GM10248 (cell line): ENCODE measurements at regions not wholly inside any gene's neighbourhood (a gene's known extent, or its start where the extent isn't known, plus 50 kb on each side); places are given as distances from the start of the nearest gene placed in this dataset.
A peak's percentile ranks its signal among the peaks of the same experiment; 100 is the strongest.

ENCODE experiments used
- CTCF ChIA-PET: fragments of 300-600 bp; sonication (Branson Sonifier 250); formaldehyde crosslinking; extraction: SDS; loops from one replicate; lab custom pipeline; 2021; ENCODE audit warnings: antibody characterized with exemption; lab: Yijun Ruan, JAX
- POLR2A ChIA-PET: fragments of 350-650 bp; sonication (Branson Sonifier 250); formaldehyde crosslinking; extraction: SDS; loops from one replicate; lab custom pipeline; 2020; ENCODE audit warnings: antibody characterized with exemption; lab: Yijun Ruan, JAX
- DNase-seq: peaks from one replicate; pipeline ENCODE4 v3.0.0; 2012; ENCODE audit errors: extremely low spot score
- CTCF ChIP-seq: IDR thresholded peaks from 2 replicates; pipeline ENCODE4 v1.5.1; 2012; ENCODE audit warnings: mild to moderate bottlenecking, low read depth; ENCODE audit errors: extremely low read depth, missing control alignments, control extremely low read depth

- peak; percentile 88 for DNase-seq
- ChIA-PET CTCF (interaction anchor here (0.8 kb wide), 1 partner anchor 8 kb away, joined by 4 read pairs; no protein-coding TSS in a partner anchor), POLR2A (no interaction called here)
- no peak for TF ChIP-seq CTCF
These were observed 104.0 kb downstream of the FAM53A start for GRCh38 chr4:1579901-1580691.

DNA sequence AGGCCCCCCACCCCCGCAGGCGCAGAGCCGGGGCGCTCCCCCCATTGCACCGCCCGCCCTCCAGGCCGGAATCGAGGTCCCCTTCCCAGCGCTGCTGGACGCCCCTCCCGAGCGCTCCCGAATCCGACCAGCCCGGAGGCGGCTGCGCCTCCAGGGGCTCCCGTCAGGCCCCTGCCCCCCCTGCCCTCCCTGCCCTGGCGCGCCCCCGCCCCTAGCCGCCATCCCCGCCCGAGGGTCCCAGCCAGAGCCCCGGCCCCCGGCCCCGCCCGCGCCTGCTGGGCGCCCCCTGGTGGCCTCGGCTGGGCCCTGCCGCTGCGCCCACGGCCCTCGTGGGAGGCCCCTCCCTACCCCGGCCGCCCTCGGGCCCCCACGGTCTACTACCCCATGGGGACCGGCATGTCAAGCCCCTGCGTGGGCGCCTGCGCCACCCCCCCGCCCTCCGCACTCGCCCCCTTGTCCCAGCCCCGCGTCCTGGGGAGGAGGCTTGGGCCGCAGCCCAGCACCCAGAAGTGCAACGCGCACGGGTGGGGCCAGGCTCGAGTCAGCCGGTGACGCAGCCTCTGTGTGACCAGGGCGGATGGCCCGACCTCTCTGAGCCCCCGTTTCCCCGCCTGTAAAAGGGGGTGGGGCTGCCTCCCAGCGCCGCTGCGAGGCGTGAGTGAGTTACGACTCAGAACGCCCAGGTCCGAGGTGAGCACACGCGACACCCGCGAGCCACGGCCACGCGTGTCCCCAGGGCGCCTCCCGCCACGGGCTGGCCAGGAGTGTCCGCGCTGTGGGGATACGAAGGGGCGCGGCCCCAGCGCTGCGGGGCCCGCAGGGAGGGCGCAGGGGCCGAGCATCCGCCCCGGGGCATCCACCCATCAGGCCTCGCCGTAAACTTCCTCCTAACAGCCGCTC lies 104.9 kb downstream of the FAM53A start:
- ChIA-PET CTCF (interaction anchor here (0.8 kb wide), 1 partner anchor 9 kb away, joined by 4 read pairs; no protein-coding TSS in a partner anchor), POLR2A (no interaction called here)
- DNase-seq: peak; percentile 78
- peak; percentile 65 for TF ChIP-seq CTCF

- ChIA-PET POLR2A (no interaction called here), CTCF (no interaction called here)
- TF ChIP-seq CTCF: no peak
- DNase-seq: no peak
These were observed 105.8 kb downstream of the FAM53A start for GRCh38 chr4:1578251-1578773.

DNA sequence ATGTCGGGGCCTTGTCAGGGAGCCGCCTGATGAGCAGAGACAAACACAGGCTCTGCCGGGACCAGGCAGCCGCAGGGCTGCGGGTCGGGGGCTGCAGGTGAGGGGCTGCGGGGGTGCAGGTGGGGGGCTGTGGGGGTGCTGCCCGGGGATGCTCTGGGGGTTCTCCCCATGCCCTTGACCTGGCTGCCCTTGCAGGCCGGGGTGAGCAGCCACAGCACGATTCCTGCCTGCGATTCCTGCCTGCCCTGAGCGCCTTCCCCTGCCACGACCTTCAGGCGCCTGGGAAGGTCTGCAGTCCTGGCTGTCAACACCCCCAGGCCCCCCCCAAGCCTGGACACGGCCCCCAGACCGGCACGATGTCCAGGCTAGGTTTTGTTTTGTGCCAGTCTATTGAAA lies 106.3 kb downstream of the FAM53A start:
- ChIA-PET CTCF (no interaction called here), POLR2A (no interaction called here)
- TF ChIP-seq CTCF: no peak
- no peak for DNase-seq

DNA sequence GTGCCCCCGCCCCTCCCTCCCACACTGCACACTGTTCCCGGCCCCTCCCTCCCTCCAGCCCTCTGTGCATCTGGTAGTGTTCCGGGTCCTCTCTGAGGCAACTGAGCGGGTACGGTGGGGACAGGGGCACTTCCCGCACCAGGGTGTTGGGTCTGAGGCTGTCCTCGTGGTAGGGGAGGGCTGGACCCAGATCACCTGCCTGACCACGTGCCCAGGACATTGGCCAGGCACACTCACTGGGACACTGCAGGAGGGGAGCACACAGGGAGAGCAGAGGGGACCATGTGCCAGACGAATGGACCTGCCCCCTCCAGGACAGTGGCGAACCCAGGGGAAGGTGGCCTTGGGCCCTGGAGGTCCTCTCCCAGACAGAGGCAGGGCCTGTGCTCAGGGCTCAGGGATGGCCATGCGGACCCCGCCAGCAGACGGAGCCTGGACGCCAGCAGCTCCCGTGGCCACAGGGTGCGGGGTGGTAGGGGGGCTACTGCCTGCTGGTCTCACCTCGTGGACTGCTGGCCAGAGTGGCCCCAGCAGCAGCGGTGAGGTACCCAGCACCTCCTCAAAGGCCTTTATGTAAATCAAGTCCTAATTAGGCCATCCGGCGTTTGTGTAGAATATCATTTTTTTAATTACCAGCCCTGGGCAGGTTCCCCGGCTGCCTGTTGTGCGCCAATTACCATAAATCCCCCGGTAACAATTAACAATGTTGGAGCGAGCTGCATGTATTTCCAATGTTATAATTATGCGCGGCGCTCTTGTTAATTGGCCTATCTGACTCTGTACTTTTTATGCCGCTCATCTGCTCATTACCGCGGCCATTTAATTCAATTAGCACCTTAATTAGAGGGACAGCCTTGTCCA lies 106.9 kb downstream of the FAM53A start:
- ChIA-PET CTCF (no interaction called here), POLR2A (no interaction called here)
- no peak for TF ChIP-seq CTCF
- DNase-seq: no peak

- DNase-seq: no peak
- CTCF ChIA-PET: no interaction called here
- POLR2A ChIA-PET: no interaction called here
- TF ChIP-seq CTCF: no peak
These were observed 107.7 kb downstream of the FAM53A start for GRCh38 chr4:1576304-1576960.
